H9 (cell line): ENCODE measurements at regions not wholly inside any gene's neighbourhood (a gene's known extent, or its start where the extent isn't known, plus 50 kb on each side); places are given as distances from the start of the nearest gene placed in this dataset.

Experiments
- DNase-seq: peaks from one replicate; pipeline ENCODE4 v3.0.0-alpha.2; 2017
- H2AFZ ChIP-seq: one replicate; pipeline ENCODE4 v1.6.1; 2013; ENCODE audit warnings: mild to moderate bottlenecking, low read length, control low read depth, moderate library complexity
- H2AK5ac ChIP-seq: 2 replicates; pipeline ENCODE4 v1.6.1; 2013; ENCODE audit warnings: low read length, control low read depth, mixed read lengths; ENCODE audit not compliant: insufficient read length
- H2BK120ac ChIP-seq: one replicate; pipeline ENCODE4 v1.6.1; 2013; ENCODE audit warnings: low read depth, mild to moderate bottlenecking, low read length, control low read depth, inconsistent platforms; ENCODE audit not compliant: poor library complexity, severe bottlenecking
- H2BK12ac ChIP-seq: 2 replicates; pipeline ENCODE4 v1.6.1; 2013; ENCODE audit warnings: low read length, control low read depth, mixed read lengths, low read depth; ENCODE audit not compliant: insufficient read length
- H2BK15ac ChIP-seq: 2 replicates; pipeline ENCODE4 v1.6.1; 2013; ENCODE audit warnings: low read depth, low read length, control low read depth
- H2BK20ac ChIP-seq: one replicate; pipeline ENCODE4 v1.6.1; 2013; ENCODE audit warnings: low read depth, mild to moderate bottlenecking, low read length, control low read depth, inconsistent platforms; ENCODE audit not compliant: poor library complexity, severe bottlenecking
- H2BK5ac ChIP-seq: 2 replicates; pipeline ENCODE4 v1.6.1; 2013; ENCODE audit warnings: low read length, control low read depth, mixed read lengths; ENCODE audit not compliant: insufficient read length
- H3K14ac ChIP-seq: 2 replicates; pipeline ENCODE4 v1.6.1; 2013; ENCODE audit warnings: low read length, control low read depth; ENCODE audit not compliant: insufficient read depth
- H3K18ac ChIP-seq: 2 replicates; pipeline ENCODE4 v1.6.1; 2013; ENCODE audit warnings: low read depth, mild to moderate bottlenecking, mixed read lengths, low read length, control low read depth; ENCODE audit not compliant: insufficient read length
- H3K23ac ChIP-seq: 2 replicates; pipeline ENCODE4 v1.6.1; 2013; ENCODE audit warnings: low read length, control low read depth, mixed read lengths, low read depth; ENCODE audit not compliant: insufficient read length
- H3K23me2 ChIP-seq: 2 replicates; pipeline ENCODE4 v1.6.1; 2013; ENCODE audit warnings: low read depth, mild to moderate bottlenecking, mixed read lengths, low read length, control low read depth; ENCODE audit not compliant: insufficient read length, poor library complexity, severe bottlenecking
- H3K27ac ChIP-seq: 2 replicates; pipeline ENCODE4 v1.5.1; 2013; ENCODE audit warnings: low read length, control low read depth, mixed read lengths, low read depth; ENCODE audit not compliant: insufficient read length
- H3K27me3 ChIP-seq: 2 replicates; pipeline ENCODE4 v1.6.1; 2013; ENCODE audit warnings: low read length, control low read depth, inconsistent platforms; ENCODE audit not compliant: insufficient read depth
- H3K4ac ChIP-seq: 2 replicates; pipeline ENCODE4 v1.6.1; 2013; ENCODE audit warnings: low read depth, mild to moderate bottlenecking, control low read depth, inconsistent platforms, low read length, moderate library complexity
- H3K4me1 ChIP-seq: 2 replicates; pipeline ENCODE4 v1.6.1; 2013; ENCODE audit warnings: low read length, control low read depth, inconsistent platforms; ENCODE audit not compliant: insufficient read depth
- H3K4me2 ChIP-seq: 2 replicates; pipeline ENCODE4 v1.6.1; 2013; ENCODE audit warnings: low read length, control low read depth, mixed read lengths; ENCODE audit not compliant: insufficient read length, insufficient read depth
- H3K56ac ChIP-seq: 2 replicates; pipeline ENCODE4 v1.6.1; 2013; ENCODE audit warnings: low read depth, mild to moderate bottlenecking, mixed read lengths, low read length, control low read depth; ENCODE audit not compliant: insufficient read length
- H3K79me1 ChIP-seq: 2 replicates; pipeline ENCODE4 v1.6.1; 2013; ENCODE audit warnings: low read depth, mild to moderate bottlenecking, moderate library complexity, low read length, control low read depth, inconsistent platforms; ENCODE audit not compliant: insufficient read depth, poor library complexity, severe bottlenecking
- H3K79me2 ChIP-seq: 2 replicates; pipeline ENCODE4 v1.6.1; 2013; ENCODE audit warnings: low read length, control low read depth, inconsistent platforms; ENCODE audit not compliant: insufficient read depth
- H3K9ac ChIP-seq: 2 replicates; pipeline ENCODE4 v1.6.1; 2013; ENCODE audit warnings: low read length, control low read depth, mixed read lengths; ENCODE audit not compliant: insufficient read length; ENCODE audit errors: extremely low read depth
- H3K9me3 ChIP-seq: one replicate; pipeline ENCODE4 v1.6.1; 2013; ENCODE audit warnings: low read depth, low read length, inconsistent platforms; ENCODE audit not compliant: control insufficient read depth
- H3T11ph ChIP-seq: one replicate; pipeline ENCODE4 v1.6.1; 2013; ENCODE audit warnings: mild to moderate bottlenecking, low read length, control low read depth, inconsistent platforms
- H4K20me1 ChIP-seq: one replicate; pipeline ENCODE4 v1.6.1; 2013; ENCODE audit not compliant: control insufficient read depth, insufficient read length, insufficient read depth
- H4K5ac ChIP-seq: 2 replicates; pipeline ENCODE4 v1.6.1; 2013; ENCODE audit warnings: low read depth, mild to moderate bottlenecking, mixed read lengths, low read length, control low read depth; ENCODE audit not compliant: insufficient read length
- H4K8ac ChIP-seq: replicated peaks from 2 replicates; pipeline ENCODE4 v1.6.1; 2013; ENCODE audit warnings: low read length, control low read depth, mixed read lengths, low read depth; ENCODE audit not compliant: insufficient read length
- H4K91ac ChIP-seq: 2 replicates; pipeline ENCODE4 v1.6.1; 2013; ENCODE audit warnings: low read depth, mild to moderate bottlenecking, moderate library complexity, mixed read lengths, low read length, control low read depth; ENCODE audit not compliant: insufficient read length
- H3K27ac Mint-ChIP-seq, 3 experiments: 2 replicates in 2 of 3; 3 replicates in 1 of 3; pipeline ENCODE4 v1.8.0; 2020 to 2021; ENCODE audit warnings: mixed read lengths in 3 of 3, mild to moderate bottlenecking in 1 of 3, moderate library complexity in 1 of 3
- H3K27me3 Mint-ChIP-seq: 2 replicates; pipeline ENCODE4 v1.8.0; 2021; ENCODE audit warnings: low read depth, mild to moderate bottlenecking, moderate library complexity, mixed read lengths
- H3K36me3 Mint-ChIP-seq, 3 experiments: 2 replicates in 2 of 3; 3 replicates in 1 of 3; pipeline ENCODE4 v1.8.0; 2020 to 2021; ENCODE audit warnings: low read depth in 3 of 3, mixed read lengths in 3 of 3; ENCODE audit not compliant: insufficient read depth in 1 of 3
- H3K4me1 Mint-ChIP-seq, 2 experiments: 2 replicates each; pipeline ENCODE4 v1.8.0; 2020; ENCODE audit warnings: mixed read lengths in 2 of 2
- H3K4me3 Mint-ChIP-seq, 2 experiments: 2 replicates in 1 of 2; 3 replicates in 1 of 2; pipeline ENCODE4 v1.8.0; 2020 to 2021; ENCODE audit warnings: mild to moderate bottlenecking in 2 of 2, mixed read lengths in 2 of 2, moderate library complexity in 1 of 2
- H3K9me3 Mint-ChIP-seq, 2 experiments: 2 replicates in 1 of 2; 3 replicates in 1 of 2; pipeline ENCODE4 v1.8.0; 2020; ENCODE audit warnings: mild to moderate bottlenecking in 2 of 2, mixed read lengths in 2 of 2, moderate library complexity in 1 of 2
- WGBS: extraction: QIAGEN DNeasy Blood & Tissue Kit; methylation state at CpG from one replicate; pipeline ENCODE4 v1.1.7; 2013; ENCODE audit warnings: missing lambda C conversion rate, low lambda C conversion rate, mixed read lengths; ENCODE audit not compliant: insufficient read length; ENCODE audit errors: extremely low coverage; 5-methylcytosine and 5-hydroxymethylcytosine counted together
- TF ChIP-seq, protein P1 (sequence below): fragments of 200-600 bp; sonication (generic); conservative IDR thresholded peaks from 3 replicates; pipeline ENCODE4 v1.8.0; 2021; ENCODE audit warnings: antibody characterized with exemption, mild to moderate bottlenecking

DNA sequence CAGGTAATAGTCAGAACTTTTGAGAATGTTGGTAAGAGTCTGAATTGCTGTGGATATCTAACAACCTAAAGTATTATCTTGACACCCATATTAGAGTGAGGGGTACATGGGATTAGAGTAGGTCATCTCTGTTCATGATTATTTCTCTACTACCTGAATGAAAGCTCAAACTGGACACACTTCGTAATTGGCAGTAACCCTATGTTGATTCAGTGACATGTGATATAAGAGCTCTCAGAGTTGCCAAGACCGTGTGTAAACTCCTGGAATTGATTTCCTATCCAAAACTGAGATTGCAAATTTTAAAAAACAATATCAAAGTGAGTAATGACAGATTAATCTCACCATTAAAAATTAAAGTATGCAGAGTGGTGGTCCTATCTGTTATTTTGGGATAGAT, 214.8 kb upstream of the ARHGEF26 start:
- Histone ChIP-seq H3K23ac (no peak overlapping the region), H2BK5ac (no peak overlapping the region), H3K56ac (no peak overlapping the region), H2AFZ (no peak overlapping the region), H4K5ac (no peak overlapping the region), H3K27me3 (no peaks in the 10 kb centered on the region), H3K9ac (no peak overlapping the region), H3K27ac (no peak overlapping the region), H3K79me2 (no peaks in the 10 kb centered on the region), H4K20me1 (no peaks in the 10 kb centered on the region), H3K79me1 (no peaks in the 10 kb centered on the region), H4K8ac (no peak overlapping the region), H2BK120ac (no peak overlapping the region), H2BK15ac (no peak overlapping the region), H3K23me2 (no peaks in the 10 kb centered on the region), H3T11ph (no peak overlapping the region), H3K14ac (no peak overlapping the region), H3K18ac (no peak overlapping the region), H2AK5ac (no peak overlapping the region), H3K9me3 (no peaks in the 10 kb centered on the region), H2BK12ac (no peak overlapping the region), H3K4me1 (no peaks in the 10 kb centered on the region), H3K4ac (no peak overlapping the region), H2BK20ac (no peak overlapping the region), H4K91ac (no peak overlapping the region), H3K4me2 (no peak overlapping the region)
- no peak overlapping the region for H3K4me3 Mint-ChIP-seq
- WGBS, result no CpG with 5 or more reads among the region's 2 CpGs
- no peak for DNase-seq
- no peaks in the 10 kb centered on the region for H3K36me3 Mint-ChIP-seq
- TF ChIP-seq, protein P1, sequence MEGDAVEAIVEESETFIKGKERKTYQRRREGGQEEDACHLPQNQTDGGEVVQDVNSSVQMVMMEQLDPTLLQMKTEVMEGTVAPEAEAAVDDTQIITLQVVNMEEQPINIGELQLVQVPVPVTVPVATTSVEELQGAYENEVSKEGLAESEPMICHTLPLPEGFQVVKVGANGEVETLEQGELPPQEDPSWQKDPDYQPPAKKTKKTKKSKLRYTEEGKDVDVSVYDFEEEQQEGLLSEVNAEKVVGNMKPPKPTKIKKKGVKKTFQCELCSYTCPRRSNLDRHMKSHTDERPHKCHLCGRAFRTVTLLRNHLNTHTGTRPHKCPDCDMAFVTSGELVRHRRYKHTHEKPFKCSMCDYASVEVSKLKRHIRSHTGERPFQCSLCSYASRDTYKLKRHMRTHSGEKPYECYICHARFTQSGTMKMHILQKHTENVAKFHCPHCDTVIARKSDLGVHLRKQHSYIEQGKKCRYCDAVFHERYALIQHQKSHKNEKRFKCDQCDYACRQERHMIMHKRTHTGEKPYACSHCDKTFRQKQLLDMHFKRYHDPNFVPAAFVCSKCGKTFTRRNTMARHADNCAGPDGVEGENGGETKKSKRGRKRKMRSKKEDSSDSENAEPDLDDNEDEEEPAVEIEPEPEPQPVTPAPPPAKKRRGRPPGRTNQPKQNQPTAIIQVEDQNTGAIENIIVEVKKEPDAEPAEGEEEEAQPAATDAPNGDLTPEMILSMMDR, result no peak
- no peaks in the 10 kb centered on the region for H3K27me3 Mint-ChIP-seq
- H3K27ac Mint-ChIP-seq, result no peak overlapping the region
- H3K9me3 Mint-ChIP-seq, result no peaks in the 10 kb centered on the region; a peak in 2 of 5 replicates
- no peaks in the 10 kb centered on the region for H3K4me1 Mint-ChIP-seq
